Spleen (tissue), 7 donors: ENCODE measurements at regions not wholly inside any gene's neighbourhood (a gene's known extent, or its start where the extent isn't known, plus 50 kb on each side); places are given as distances from the start of the nearest gene placed in this dataset.

Experiments
- CTCF ChIP-seq, 11 experiments: fragments of 200-600 bp in 7 of 11; fragments of 450-650 bp in 4 of 11; sonication (generic) in 4 of 11; IDR thresholded peaks in 8 of 11; conservative IDR thresholded peaks in 3 of 11; 1 replicate in 7 of 11; 2 replicates in 4 of 11; pipeline versions ENCODE4 v1.4.0 to v1.8.0; 2016 to 2021; ENCODE audit warnings: antibody characterized with exemption in 11 of 11, inconsistent platforms in 4 of 11, mild to moderate bottlenecking in 1 of 11
- POLR2AphosphoS5 ChIP-seq, 3 donors: sonication (generic); formaldehyde crosslinking; IDR thresholded peaks; one replicate each; pipeline ENCODE4 v1.5.1; 2017; ENCODE audit warnings: antibody characterized with exemption in 3 of 3
- donor health status: DM: no; HTN: no; CAD: no; lungs with moderate emphysema.
- donor health status: DM: no; HTN: no; CAD: no.
- donor health status: DM: no; HTN: no; CAD: no.

GRCh38 chr3:69647081-69647480 is 92.2 kb upstream of the MITF start:
- no peak for TF ChIP-seq CTCF (IDR thresholded peaks at IDR 0.05 in 8 of 11, conservative IDR thresholded peaks at IDR 0.05 in 3 of 11)
- TF ChIP-seq POLR2AphosphoS5 (IDR thresholded peaks at IDR 0.05) = no peak
